GM18951 (cell line): ENCODE measurements at regions not wholly inside any gene's neighbourhood (a gene's known extent, or its start where the extent isn't known, plus 50 kb on each side); places are given as distances from the start of the nearest gene placed in this dataset.

Experiments used
- POLR2A ChIP-seq: IDR thresholded peaks from 4 replicates; pipeline ENCODE4 v1.6.1; 2011; ENCODE audit warnings: mild to moderate bottlenecking; ENCODE audit not compliant: insufficient read length, insufficient read depth; ENCODE audit errors: extremely low read depth
- in situ Hi-C: fragments of 300-500 bp; cut with MboI; formaldehyde crosslinking; loops from one replicate; pipeline ENCODE4 v1.12.0; 2022; ENCODE audit warnings: low sequenced_read_pairs, mixed read lengths, inconsistent platforms; ENCODE audit not compliant: unreplicated experiment

DNA sequence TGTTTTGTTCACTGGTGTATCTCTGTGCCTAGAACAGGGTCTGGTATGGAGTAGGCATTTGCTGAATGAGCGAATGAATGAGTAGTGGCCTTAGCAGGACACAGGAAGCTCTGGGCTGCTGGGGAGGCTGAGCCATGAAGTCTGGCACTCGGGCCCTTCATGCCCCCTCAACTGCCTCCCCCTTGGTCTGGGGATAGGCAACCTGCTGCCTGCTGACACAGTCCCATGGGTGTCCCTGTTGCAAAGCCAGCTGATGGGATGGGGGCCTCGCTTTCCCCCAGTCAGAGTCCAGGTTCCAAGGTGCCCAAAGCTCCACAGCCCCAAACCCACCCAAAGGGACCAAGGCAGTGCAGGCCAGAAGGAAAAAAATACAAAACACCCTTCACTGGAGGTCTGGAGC is 107.0 kb upstream of the CASZ1 start:
- in situ Hi-C loops = no loop called here
- no peak for TF ChIP-seq POLR2A

DNA sequence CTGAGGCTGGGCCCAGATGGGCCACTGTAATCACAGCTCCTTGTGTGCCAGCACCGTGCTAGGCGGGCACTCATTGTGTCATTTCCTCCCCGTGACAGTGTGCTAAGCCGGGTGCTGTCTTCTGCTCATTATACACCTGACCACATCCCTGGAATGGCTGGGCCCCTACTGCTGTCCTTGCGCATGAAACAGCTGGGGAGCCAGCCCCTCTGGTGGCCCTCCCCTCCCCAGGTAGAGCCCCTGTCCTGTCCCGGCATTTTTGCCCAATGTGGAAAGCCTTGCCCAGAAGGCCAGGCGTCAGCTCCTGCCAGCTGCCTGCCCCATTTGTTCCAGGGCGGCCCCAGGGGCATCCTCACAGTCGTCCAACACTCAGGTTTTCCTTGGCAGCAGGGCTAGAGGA is 107.4 kb upstream of the CASZ1 start:
- in situ Hi-C loops = no loop called here
- TF ChIP-seq POLR2A = no peak

DNA sequence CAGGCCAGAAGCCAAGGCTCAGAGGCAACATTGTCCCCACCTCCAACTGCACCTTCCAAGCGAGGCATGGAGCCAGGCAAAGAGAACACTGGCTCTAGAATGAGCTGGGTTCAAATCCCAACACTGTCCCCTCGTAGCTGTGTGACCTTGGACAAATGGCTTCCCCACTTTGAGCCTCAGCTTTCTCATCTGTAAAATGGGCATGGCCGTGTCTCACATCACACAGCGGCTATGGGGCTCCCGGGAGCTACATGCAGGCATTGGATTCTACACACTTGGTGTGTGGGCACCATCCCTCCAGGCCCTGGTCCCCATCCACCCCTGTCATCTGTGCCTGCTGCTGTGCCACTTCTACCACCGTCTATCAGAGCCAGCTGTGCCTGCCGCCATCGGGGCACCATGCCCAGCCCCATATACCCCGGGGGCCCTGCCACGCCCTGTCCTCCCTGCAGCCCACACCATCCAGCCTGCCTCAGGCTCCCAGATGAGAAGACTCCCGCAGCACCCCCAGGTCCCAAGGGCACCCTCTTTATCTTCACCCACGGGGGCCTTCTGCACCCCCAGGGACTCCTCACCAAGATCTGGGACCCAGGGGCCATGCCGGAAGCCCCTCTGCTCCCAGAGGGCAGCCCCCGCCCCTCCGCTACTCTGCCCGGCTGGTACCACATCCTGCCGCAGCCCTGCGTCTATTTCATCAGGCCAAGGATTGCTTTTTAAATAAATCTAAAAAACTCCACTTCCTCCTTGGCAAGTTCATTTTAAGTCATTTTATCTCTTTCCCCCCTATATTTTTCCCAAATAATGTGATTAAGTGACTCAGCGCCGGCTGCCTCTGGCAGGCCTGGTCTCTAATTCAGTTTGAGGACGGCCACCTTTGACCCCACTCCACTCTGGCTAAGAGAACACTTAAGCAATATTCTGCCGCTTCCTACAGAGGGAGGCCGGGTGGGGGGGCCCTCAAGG is 107.8 kb upstream of the TARDBP start:
- in situ Hi-C loops = no loop called here
- no peak for TF ChIP-seq POLR2A

DNA sequence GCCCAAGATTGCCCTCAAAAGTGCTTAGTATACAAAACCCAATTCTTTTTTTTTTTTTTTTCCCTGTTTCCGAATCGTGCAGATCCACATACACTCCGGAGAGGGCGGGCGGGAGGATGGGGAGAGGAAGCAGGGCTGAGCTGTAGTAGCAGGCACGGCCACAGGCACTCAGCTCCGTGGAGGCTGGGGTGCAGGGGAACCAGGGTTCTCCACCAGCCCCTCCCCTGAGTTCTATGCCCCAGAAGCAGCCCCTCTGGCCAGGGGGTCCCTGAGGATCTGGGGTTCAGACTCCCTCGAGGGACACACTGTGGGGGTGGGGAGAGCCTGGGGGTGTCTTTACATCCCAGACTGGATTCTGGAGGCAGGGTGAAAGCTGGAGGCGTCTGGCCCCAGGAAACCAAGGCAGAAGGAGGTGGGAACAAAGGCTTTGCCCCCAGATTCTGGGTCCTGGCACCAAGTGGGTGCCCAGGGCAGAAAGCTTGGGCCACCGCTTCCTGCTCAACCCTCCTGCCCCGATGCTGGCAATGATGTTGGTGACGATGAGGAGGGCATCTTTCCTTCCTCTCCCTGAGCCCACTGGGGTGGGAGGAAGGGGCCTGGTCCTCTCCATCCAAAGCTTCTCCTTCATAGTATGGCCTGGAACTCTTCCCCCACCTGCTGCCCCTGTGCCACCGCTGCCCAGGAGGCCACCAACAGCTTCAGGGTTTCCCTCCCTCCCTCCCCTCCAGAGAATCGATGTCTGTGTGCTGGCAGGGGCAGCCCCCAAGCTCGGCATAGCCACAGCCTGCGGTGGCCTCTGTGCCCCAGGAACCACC is 106.4 kb upstream of the TARDBP start:
- in situ Hi-C loops = no loop called here
- TF ChIP-seq POLR2A = no peak

DNA sequence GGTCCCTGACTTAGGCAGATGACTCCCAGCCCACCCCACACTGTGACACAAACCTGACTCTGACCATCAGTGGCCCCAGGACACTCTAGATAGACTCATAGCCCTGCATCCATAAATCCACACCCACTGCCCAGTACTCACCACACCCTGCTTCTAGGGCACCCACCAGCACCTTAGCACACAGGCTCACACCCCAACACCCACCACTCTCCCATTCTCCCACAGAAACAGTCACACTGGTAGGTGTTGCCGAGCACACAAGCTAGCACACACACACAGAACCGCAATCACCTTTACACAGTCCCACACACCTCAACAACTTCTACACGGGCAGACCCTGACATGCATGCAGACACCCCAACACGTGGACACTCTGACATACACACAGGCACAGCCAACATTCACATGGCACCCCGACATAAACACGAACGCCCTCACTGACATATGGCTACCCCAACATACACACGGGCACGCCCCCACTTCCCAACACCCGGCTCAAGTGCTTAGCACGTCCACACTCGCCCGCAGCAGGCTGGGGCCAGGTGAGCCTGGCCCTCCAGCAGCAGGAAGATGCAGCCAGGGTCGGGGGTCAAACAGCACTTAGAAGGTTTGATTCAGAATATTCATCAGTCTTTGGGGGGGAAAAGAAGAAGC is 105.5 kb upstream of the TARDBP start:
- no peak for TF ChIP-seq POLR2A
- in situ Hi-C loops = no loop called here

DNA sequence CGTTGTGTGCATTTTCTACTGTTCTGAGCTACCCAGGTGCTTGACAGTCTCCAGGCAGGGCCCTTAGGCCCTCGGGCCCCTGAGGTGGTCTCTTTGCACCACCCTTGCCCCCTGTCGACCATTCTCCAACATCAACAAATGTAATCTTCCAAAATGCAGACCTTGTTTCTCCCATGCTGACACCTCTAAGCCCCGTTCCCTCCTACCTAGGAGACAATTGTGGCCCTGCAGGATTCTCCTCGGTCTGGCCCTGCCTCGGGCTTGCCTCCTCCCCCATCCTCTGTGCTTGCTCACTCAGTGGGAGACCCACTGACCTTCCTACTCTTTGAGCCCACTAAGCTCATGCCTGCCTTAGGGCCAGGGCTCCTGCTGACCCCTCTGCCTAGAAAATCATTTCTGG is 104.2 kb upstream of the TARDBP start:
- TF ChIP-seq POLR2A = no peak
- in situ Hi-C loops = no loop called here

DNA sequence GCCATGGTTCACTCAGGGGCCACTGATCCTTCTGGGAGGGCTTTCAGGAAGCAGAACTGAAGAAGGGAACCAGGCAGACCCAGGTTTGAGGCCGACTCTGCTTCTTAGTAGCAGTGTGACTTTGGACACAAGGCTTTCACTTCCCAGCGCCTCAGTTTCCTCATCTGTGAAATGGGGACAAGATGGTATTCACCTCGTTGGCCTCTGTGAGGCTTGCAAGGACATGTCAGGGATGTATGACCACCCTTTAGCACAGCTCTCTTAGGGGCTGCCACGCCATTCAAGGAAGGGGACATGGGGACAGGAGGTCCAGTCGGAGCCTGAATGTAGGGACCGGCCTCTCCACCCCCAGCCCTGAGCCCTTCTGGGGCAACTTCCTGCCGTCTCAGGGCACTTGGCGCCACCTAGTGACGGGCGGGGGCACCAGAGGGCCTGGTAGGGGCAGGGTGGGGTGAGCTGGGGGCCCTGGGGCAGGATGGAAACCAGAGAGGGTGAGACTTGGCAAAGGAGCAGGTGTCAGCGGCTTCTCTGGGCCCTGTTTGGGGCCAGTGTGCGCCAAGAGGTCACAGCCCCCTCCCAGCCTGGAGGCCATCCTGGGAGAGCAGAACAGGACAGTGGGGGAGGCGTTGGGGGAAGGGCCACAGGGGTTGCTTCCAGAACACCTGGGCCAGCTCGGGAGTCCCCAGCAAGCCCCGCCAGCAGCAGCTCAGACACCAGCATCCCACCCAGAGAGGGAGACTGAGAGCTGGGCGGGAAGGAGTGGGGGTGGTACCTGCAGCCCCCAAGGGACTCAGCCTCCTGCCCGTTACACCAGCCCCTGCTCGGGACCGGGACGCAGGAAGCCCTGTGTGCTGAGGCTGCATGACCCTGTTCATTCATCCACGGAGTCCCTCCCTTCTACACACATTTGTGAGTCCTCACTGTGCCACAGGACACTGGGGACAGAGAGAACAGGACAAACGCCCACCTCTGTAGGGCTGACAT is 102.5 kb upstream of the TARDBP start:
- TF ChIP-seq POLR2A = no peak
- in situ Hi-C loops = no loop called here

DNA sequence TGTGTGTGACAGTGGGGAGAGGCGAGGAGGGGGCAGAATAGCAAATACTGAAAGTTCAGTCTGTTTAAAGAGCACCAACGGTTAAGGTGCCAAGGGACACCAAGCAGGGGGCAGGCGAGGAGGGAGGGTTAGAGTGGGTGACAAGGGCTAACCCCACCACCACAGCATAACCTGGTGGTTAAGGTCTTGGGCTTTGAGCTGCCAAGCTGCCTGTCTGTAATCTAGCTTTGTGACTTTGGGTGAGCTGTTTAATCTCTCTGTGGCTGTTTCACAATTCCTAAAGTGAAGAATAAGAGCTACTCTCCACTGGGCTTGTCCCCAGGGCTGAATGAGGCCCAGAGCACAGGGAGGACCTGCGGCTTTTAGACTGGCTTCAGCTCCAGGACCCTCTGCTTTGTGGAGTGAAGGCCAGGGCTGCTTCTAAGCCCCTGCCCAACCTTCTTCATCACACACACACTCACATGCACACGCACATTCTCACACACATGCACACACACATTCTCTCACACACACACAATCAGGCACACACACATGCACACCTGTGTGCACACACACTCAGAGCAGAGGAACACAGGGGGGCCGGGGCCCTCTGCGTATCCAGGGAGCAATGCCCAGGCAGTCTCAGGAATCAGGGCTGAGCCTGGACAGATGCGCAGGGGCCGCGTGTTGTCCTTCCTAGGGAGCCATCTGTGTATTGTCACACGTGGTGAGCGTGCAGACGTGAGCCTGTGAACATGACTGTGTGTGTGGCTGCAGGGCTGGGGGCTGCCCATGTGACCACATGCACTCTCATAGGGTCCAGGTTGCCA is 101.6 kb upstream of the TARDBP start:
- TF ChIP-seq POLR2A = no peak
- in situ Hi-C loops = no loop called here

DNA sequence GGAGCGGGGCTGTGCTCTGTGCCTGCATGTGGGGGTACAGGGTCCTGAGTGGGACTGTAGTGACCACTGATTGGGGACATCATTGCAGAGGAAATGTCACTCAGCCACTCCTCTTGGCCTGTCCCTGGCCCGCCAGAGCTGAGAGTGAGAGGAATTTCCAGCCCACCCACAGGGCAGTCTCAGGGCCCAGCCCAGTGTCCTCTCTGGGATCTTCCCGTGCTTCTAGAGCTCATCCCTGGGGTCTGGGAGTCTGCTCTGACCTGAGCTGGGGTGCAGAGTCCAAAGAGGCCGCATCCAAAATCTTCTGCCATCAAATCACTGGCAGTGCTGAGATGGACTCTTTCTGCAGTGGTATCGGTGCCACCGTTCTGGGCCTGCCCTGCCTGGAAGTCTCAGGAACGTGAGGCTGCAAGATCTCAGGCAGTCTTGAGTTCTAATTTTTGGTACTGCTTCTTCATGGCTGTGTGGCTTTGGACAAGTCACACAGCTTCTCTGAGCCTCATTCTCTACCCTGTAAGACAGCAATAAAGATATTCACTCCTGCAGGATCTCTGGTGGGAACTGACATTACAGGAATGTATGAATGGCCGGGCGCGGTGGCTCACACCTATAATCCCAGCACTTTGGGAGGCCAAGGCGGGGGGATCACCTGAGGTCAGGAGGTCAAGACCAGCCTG is 100.8 kb upstream of the TARDBP start:
- in situ Hi-C loops = no loop called here
- TF ChIP-seq POLR2A = no peak

DNA sequence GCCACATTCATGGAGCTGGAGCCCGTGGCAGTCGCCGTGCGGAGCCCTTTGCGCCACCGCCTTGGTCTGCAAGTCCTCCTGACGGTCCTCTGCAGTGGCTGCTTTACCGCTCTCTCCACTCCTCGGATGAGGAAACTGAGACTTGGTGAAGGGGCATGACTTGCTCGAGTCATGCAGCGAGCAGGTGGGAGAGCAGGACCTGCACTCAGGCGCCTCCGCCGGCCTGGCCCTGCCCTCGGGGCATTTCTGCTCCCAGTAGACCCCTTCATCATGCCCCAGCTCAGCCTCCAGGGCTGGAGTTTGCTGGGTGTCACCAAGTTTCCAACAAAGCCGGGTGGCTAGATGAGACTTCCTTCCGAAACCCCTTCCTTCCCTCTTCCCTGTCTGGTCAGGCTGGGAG is 100.0 kb upstream of the TARDBP start:
- in situ Hi-C loops = no loop called here
- TF ChIP-seq POLR2A = no peak

DNA sequence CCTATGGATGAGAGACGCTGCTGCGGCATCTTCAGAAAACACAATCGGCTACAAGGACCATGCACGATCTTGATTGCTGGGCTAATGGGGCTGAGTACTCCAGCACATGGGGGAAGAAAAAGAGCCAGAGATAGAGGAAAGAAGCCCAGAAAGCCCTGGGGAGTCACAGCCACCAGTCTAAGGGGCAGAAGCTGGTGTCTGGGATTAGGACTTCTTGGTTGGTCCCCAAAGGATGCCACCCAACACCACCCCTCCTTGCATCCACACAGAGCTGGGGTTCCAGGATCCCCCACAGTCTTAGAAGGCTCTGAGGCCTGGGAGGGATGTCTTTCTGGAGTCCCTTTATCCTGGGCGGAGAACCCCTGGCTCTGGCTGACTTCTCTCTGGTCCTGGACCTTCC is 98.4 kb upstream of the TARDBP start:
- in situ Hi-C loops = no loop called here
- no peak for TF ChIP-seq POLR2A
